ENCODE measurements at regions not wholly inside any gene's neighbourhood (a gene's known extent, or its start where the extent isn't known, plus 50 kb on each side); places are given as distances from the start of the nearest gene placed in this dataset.

DNA sequence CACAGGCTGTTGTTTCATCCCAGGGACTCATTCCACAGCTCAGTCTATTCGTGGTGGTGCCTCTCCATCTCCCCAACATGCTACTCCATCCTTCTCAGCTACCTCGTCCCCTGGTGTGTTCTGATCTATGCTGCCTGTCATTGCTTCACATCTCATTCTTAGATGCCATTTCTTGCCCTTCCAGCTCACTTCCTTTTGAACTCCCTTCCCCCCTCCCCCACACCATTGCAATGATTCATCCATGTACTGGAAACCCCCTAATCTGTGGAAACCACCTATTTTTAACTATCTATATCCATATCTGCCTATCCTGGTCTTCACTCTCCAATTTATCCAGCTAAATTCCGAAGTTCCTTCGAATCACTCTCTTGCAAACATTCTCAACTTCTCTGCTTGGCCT lies 65.7 kb upstream of the PARD3B start:
- H3K9ac ChIP-seq (ENCODE audit: low read length): no peak overlapping the region
- no peaks in the 10 kb centered on the region for H3K79me2 ChIP-seq (ENCODE audit: low read length)
- TF ChIP-seq, protein P1, sequence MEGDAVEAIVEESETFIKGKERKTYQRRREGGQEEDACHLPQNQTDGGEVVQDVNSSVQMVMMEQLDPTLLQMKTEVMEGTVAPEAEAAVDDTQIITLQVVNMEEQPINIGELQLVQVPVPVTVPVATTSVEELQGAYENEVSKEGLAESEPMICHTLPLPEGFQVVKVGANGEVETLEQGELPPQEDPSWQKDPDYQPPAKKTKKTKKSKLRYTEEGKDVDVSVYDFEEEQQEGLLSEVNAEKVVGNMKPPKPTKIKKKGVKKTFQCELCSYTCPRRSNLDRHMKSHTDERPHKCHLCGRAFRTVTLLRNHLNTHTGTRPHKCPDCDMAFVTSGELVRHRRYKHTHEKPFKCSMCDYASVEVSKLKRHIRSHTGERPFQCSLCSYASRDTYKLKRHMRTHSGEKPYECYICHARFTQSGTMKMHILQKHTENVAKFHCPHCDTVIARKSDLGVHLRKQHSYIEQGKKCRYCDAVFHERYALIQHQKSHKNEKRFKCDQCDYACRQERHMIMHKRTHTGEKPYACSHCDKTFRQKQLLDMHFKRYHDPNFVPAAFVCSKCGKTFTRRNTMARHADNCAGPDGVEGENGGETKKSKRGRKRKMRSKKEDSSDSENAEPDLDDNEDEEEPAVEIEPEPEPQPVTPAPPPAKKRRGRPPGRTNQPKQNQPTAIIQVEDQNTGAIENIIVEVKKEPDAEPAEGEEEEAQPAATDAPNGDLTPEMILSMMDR (IDR thresholded peaks at IDR 0.05; ENCODE audit: low read length): no peak
- TF ChIP-seq EZH2phosphoT487 (IDR thresholded peaks at IDR 0.05; ENCODE audit: low read length): no peak
- no peak for TF ChIP-seq EZH2 (optimal IDR thresholded peaks at IDR 0.05; ENCODE audit: low read depth, low read length)
- H3F3A ChIP-seq (ENCODE audit: insufficient read depth, low read length): no peaks in the 10 kb centered on the region
- no peaks in the 10 kb centered on the region for H4K20me1 ChIP-seq (ENCODE audit: insufficient read depth, low read length)
- no peaks in the 10 kb centered on the region for H3K9me3 ChIP-seq (replicated peaks; ENCODE audit: insufficient read depth, low read length)
- H3K36me3 ChIP-seq (replicated peaks; ENCODE audit: insufficient read depth, low read length): no peaks in the 10 kb centered on the region
- no peak overlapping the region for H2AFZ ChIP-seq (ENCODE audit: low read length)
- no peaks in the 10 kb centered on the region for H3K27me3 ChIP-seq (replicated peaks; ENCODE audit: insufficient read depth, low read length)
- no peak overlapping the region for H3K4me3 ChIP-seq (ENCODE audit: low read length)
- H3K4me1 ChIP-seq (ENCODE audit: low read length): no peaks in the 10 kb centered on the region
- no peak for DNase-seq
- H3K9me2 ChIP-seq (replicated peaks; ENCODE audit: insufficient read depth, low read length): no peaks in the 10 kb centered on the region
- H3K4me2 ChIP-seq (ENCODE audit: low read depth, low read length): no peak overlapping the region
- no peak overlapping the region for H3K27ac ChIP-seq (ENCODE audit: low read length)

- Histone ChIP-seq H3K36me3 (replicated peaks; ENCODE audit: insufficient read depth, low read length) (no peaks in the 10 kb centered on the region), H4K20me1 (ENCODE audit: insufficient read depth, low read length) (no peaks in the 10 kb centered on the region), H3K4me1 (ENCODE audit: low read length) (no peaks in the 10 kb centered on the region), H3F3A (ENCODE audit: insufficient read depth, low read length) (no peaks in the 10 kb centered on the region), H3K9ac (ENCODE audit: low read length) (no peak overlapping the region), H3K27me3 (replicated peaks; ENCODE audit: insufficient read depth, low read length) (no peaks in the 10 kb centered on the region), H3K4me2 (ENCODE audit: low read depth, low read length) (no peak overlapping the region), H3K27ac (ENCODE audit: low read length) (no peak overlapping the region), H3K9me2 (replicated peaks; ENCODE audit: insufficient read depth, low read length) (no peaks in the 10 kb centered on the region), H3K79me2 (ENCODE audit: low read length) (no peaks in the 10 kb centered on the region), H3K9me3 (replicated peaks; ENCODE audit: insufficient read depth, low read length) (no peaks in the 10 kb centered on the region), H3K4me3 (ENCODE audit: low read length) (no peak overlapping the region), H2AFZ (ENCODE audit: low read length) (no peak overlapping the region)
- TF ChIP-seq, protein P1 (IDR thresholded peaks at IDR 0.05; ENCODE audit: low read length): no peak
- TF ChIP-seq EZH2 (optimal IDR thresholded peaks at IDR 0.05; ENCODE audit: low read depth, low read length) (no peak), EZH2phosphoT487 (IDR thresholded peaks at IDR 0.05; ENCODE audit: low read length) (no peak)
- DNase-seq: no peak
These were observed 64.6 kb upstream of the PARD3B start for GRCh38 chr2:204480676-204481075.

GRCh38 chr2:204483608-204484081 lies 61.6 kb upstream of the PARD3B start:
- H3K79me2 ChIP-seq (ENCODE audit: low read length): no peaks in the 10 kb centered on the region
- H3K9me3 ChIP-seq (replicated peaks; ENCODE audit: insufficient read depth, low read length): no peaks in the 10 kb centered on the region
- no peak overlapping the region for H3K27ac ChIP-seq (ENCODE audit: low read length)
- H3K9me2 ChIP-seq (replicated peaks; ENCODE audit: insufficient read depth, low read length): no peaks in the 10 kb centered on the region
- H2AFZ ChIP-seq (ENCODE audit: low read length): no peak overlapping the region
- no peak overlapping the region for H3K9ac ChIP-seq (ENCODE audit: low read length)
- H3K36me3 ChIP-seq (replicated peaks; ENCODE audit: insufficient read depth, low read length): no peaks in the 10 kb centered on the region
- TF ChIP-seq EZH2phosphoT487 (IDR thresholded peaks at IDR 0.05; ENCODE audit: low read length) (no peak), EZH2 (optimal IDR thresholded peaks at IDR 0.05; ENCODE audit: low read depth, low read length) (no peak)
- TF ChIP-seq, protein P1 (IDR thresholded peaks at IDR 0.05; ENCODE audit: low read length): no peak
- H3K4me3 ChIP-seq (ENCODE audit: low read length): no peak overlapping the region
- no peaks in the 10 kb centered on the region for H4K20me1 ChIP-seq (ENCODE audit: insufficient read depth, low read length)
- no peaks in the 10 kb centered on the region for H3K4me1 ChIP-seq (ENCODE audit: low read length)
- H3F3A ChIP-seq (ENCODE audit: insufficient read depth, low read length): no peaks in the 10 kb centered on the region
- no peaks in the 10 kb centered on the region for H3K27me3 ChIP-seq (replicated peaks; ENCODE audit: insufficient read depth, low read length)
- H3K4me2 ChIP-seq (ENCODE audit: low read depth, low read length): no peak overlapping the region
- DNase-seq: no peak
